ENCODE measurements at regions not wholly inside any gene's neighbourhood (a gene's known extent, or its start where the extent isn't known, plus 50 kb on each side); places are given as distances from the start of the nearest gene placed in this dataset.
A peak's percentile ranks its signal among the peaks of the same experiment; 100 is the strongest.

- peaks cover 0 to 6% of the 10 kb centered on the region in 2 experiments; a peak in 2 of 4 replicates for H3K4me1 ChIP-seq (ENCODE audit: control insufficient read depth in 1 of 2, insufficient read depth in 2 of 2, low read depth in 1 of 2, low read length in 1 of 2)
- POLR2A ChIA-PET: no interaction called here
- DNase-seq: peak; percentile 38
- CTCF ChIA-PET: interaction anchor here (0.6 to 1.0 kb wide), 2 partner anchors 21 to 183 kb away, joined by 3 to 4 read pairs; no protein-coding TSS in a partner anchor
- H3K36me3 ChIP-seq (replicated peaks in 1 of 2; ENCODE audit: control insufficient read depth in 1 of 2, insufficient read depth in 2 of 2, low read length in 1 of 2): no peaks in the 10 kb centered on the region
- 38% methylated on average over 2 of the region's 2 CpGs for WGBS (ENCODE audit: low lambda C conversion rate)
- peak overlapping the region in 1 of 2 experiments; percentile 53; a peak in 2 of 4 replicates for H3K27ac ChIP-seq (ENCODE audit: low read depth in 2 of 2, low read length in 1 of 2)
- H3K79me2 ChIP-seq (ENCODE audit: insufficient read depth): no peaks in the 10 kb centered on the region
- no peaks in the 10 kb centered on the region for H3K9me3 ChIP-seq
- H3K4me3 ChIP-seq (ENCODE audit: low read depth in 2 of 2, low read length in 1 of 2): no peak overlapping the region
- no peak overlapping the region for H2AFZ ChIP-seq (ENCODE audit: low read depth)
- no peak overlapping the region for H3K9ac ChIP-seq
- H3F3A ChIP-seq (replicated peaks; ENCODE audit: insufficient read depth): no peaks in the 10 kb centered on the region
- no peaks in the 10 kb centered on the region for H4K20me1 ChIP-seq (ENCODE audit: insufficient read depth)
- no peaks in the 10 kb centered on the region for H3K27me3 ChIP-seq (ENCODE audit: insufficient read depth)
- no peak overlapping the region for H3K4me2 ChIP-seq
- H3K9me2 ChIP-seq: no peaks in the 10 kb centered on the region
- TF ChIP-seq REST (IDR thresholded peaks at IDR 0.05; ENCODE audit: low read depth, low read length) (no peak), GATA2 (CRISPR knock-in tag; IDR thresholded peaks at IDR 0.05) (peak; percentile 86), RCOR1 (IDR thresholded peaks at IDR 0.05; ENCODE audit: low read length) (peak; percentile 83; the same call in 1 of the 2 replicates), ELF1 (IDR thresholded peaks at IDR 0.05) (no peak), NFIC (IDR thresholded peaks at IDR 0.05; ENCODE audit: borderline replicate concordance) (no peak), CHD2 (IDR thresholded peaks at IDR 0.05; ENCODE audit: low read length, partially characterized antibody) (peak; percentile 75), TCF12 (IDR thresholded peaks at IDR 0.05) (peak; percentile 19; the same call in 1 of the 2 replicates), NRF1 (IDR thresholded peaks at IDR 0.05; ENCODE audit: low read depth, low read length) (no peak), RXRA (IDR thresholded peaks at IDR 0.05; ENCODE audit: borderline replicate concordance, low read depth) (no peak), CTCF (IDR thresholded peaks at IDR 0.05) (no peak), EZH2phosphoT487 (IDR thresholded peaks at IDR 0.05; ENCODE audit: borderline replicate concordance, low read depth) (no peak), TAF1 (IDR thresholded peaks at IDR 0.05; ENCODE audit: borderline replicate concordance, low read depth, low read length) (no peak), USF2 (IDR thresholded peaks at IDR 0.05; ENCODE audit: borderline replicate concordance, low read depth, low read length) (no peak), SMC3 (IDR thresholded peaks at IDR 0.05; ENCODE audit: low read depth, low read length) (no peak), SIN3A (IDR thresholded peaks at IDR 0.05; ENCODE audit: borderline replicate concordance, low read depth, low read length) (no peak), IRF3 (IDR thresholded peaks at IDR 0.05; ENCODE audit: low read depth, low read length) (no peak), EP300 (IDR thresholded peaks at IDR 0.05; ENCODE audit: borderline replicate concordance in 1 of 2, low read depth in 1 of 2, low read length in 1 of 2) (peak in 1 of 2 experiments; percentile 92; a peak in 2 of 4 replicates), FOSL2 (IDR thresholded peaks at IDR 0.05; ENCODE audit: borderline replicate concordance, low read depth) (no peak), PBX3 (IDR thresholded peaks at IDR 0.05) (no peak), RFX5 (IDR thresholded peaks at IDR 0.05; ENCODE audit: low read length) (no peak), POLR2AphosphoS5 (IDR thresholded peaks at IDR 0.05; ENCODE audit: low read depth, low read length) (no peak), MXI1 (IDR thresholded peaks at IDR 0.05; ENCODE audit: low read depth, low read length) (no peak), JUND (IDR thresholded peaks at IDR 0.05) (no peak), FOXM1 (IDR thresholded peaks at IDR 0.05; ENCODE audit: low read depth) (no peak), USF1 (IDR thresholded peaks at IDR 0.05; ENCODE audit: borderline replicate concordance, low read depth) (no peak)
Observed at GRCh38 chr6:102853249-102853955, 1459.9 kb downstream of the GRIK2 start.
